ENCODE measurements at regions not wholly inside any gene's neighbourhood (a gene's known extent, or its start where the extent isn't known, plus 50 kb on each side); places are given as distances from the start of the nearest gene placed in this dataset.

DNA sequence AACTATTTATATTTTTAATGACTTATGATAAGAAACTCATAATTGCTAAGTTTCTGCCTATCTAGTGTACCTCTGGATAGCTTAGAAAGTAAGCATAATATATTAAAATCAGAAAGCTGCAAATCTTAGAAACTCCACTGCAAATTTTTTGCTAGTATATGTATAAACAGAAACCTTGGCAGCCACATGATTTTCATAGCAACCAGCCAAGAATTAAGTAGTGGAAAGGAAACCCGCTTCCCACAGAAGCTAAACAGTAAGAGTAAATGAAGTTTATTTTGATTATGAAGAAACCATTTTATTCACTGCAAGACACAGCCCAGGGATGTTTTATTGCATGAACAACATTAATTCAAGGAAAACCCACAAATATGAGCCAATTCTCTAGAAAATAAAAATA lies 872.5 kb upstream of the ADGRL3 start:
- Histone ChIP-seq H3K9me3 (ENCODE audit: insufficient read depth in 2 of 2, low read depth in 1 of 2, low read length in 1 of 2) (no peaks in the 10 kb centered on the region), H4K20me1 (replicated peaks in 1 of 2; ENCODE audit: control insufficient read depth in 1 of 2, insufficient read depth in 2 of 2, low read length in 2 of 2) (no peaks in the 10 kb centered on the region), H3K56ac (replicated peaks; ENCODE audit: insufficient read length, low read depth, low read length) (no peak overlapping the region), H3K23ac (ENCODE audit: insufficient read length) (no peak overlapping the region), H3K79me2 (ENCODE audit: control insufficient read depth in 1 of 2, insufficient read depth in 2 of 2, low read length in 2 of 2) (no peaks in the 10 kb centered on the region), H2AK5ac (ENCODE audit: low read depth, low read length) (no peak overlapping the region), H2AFZ (ENCODE audit: low read length) (no peak overlapping the region), H3K27ac (ENCODE audit: low read depth, low read length) (no peak overlapping the region), H3K23me2 (ENCODE audit: low read depth, low read length) (no peaks in the 10 kb centered on the region), H3K9ac (replicated peaks in 1 of 4; ENCODE audit: extremely low read depth in 1 of 4, low read depth in 3 of 4, low read length in 3 of 4) (no peak overlapping the region), H3K4ac (replicated peaks; ENCODE audit: insufficient read length, low read depth, low read length) (no peak overlapping the region), H3K79me1 (ENCODE audit: low read depth, low read length) (no peaks in the 10 kb centered on the region), H3K4me1 (replicated peaks in 1 of 4; ENCODE audit: control insufficient read depth in 3 of 4, insufficient read depth in 4 of 4, low read length in 3 of 4) (no peaks in the 10 kb centered on the region), H3K14ac (ENCODE audit: insufficient read length) (no peak overlapping the region), H4K5ac (ENCODE audit: insufficient read length, low read depth, low read length) (no peak overlapping the region), H2BK12ac (ENCODE audit: low read depth, low read length) (no peak overlapping the region), H4K8ac (ENCODE audit: extremely low read depth, insufficient read depth, low read length) (no peak overlapping the region), H3K36me3 (ENCODE audit: control insufficient read depth in 2 of 4, insufficient read depth in 4 of 4, low read length in 3 of 4) (no peaks in the 10 kb centered on the region), H3K18ac (ENCODE audit: extremely low read depth, low read length) (no peak overlapping the region), H2BK20ac (ENCODE audit: low read length) (no peak overlapping the region), H3K4me3 (ENCODE audit: extremely low read depth in 1 of 4, insufficient read depth in 2 of 4, low read depth in 3 of 4, low read length in 4 of 4) (no peak overlapping the region), H4K91ac (replicated peaks; ENCODE audit: insufficient read length, low read length) (no peak overlapping the region), H3K27me3 (replicated peaks in 1 of 4; ENCODE audit: control insufficient read depth in 3 of 4, extremely low read depth in 1 of 4, insufficient read depth in 3 of 4, low read length in 3 of 4) (no peaks in the 10 kb centered on the region), H2BK120ac (replicated peaks; ENCODE audit: low read depth, low read length) (no peak overlapping the region), H2BK5ac (ENCODE audit: low read depth, low read length) (no peak overlapping the region), H2BK15ac (ENCODE audit: low read length) (no peak overlapping the region), H3K4me2 (ENCODE audit: insufficient read depth in 1 of 2, low read depth in 2 of 2, low read length in 2 of 2) (no peak overlapping the region)
- WGBS, 2 experiments (ENCODE audit: extremely low coverage in 1 of 2, insufficient coverage in 1 of 2, insufficient read length in 1 of 2, insufficient replicate concordance in 2 of 2, low coverage in 1 of 2, low lambda C conversion rate in 2 of 2, missing lambda C conversion rate in 1 of 2) = 88% methylated on average over 1 of the region's 1 CpG; no CpG with 5 or more reads in 1 of the 2 experiments
- ChIA-PET CTCF (ENCODE audit: partially characterized antibody) (no interaction called here), POLR2A (ENCODE audit: partially characterized antibody) (no interaction called here)
- FAIRE-seq (no peak), DNase-seq (ENCODE audit: low read depth in 1 of 2, low spot score in 2 of 2) (no peak)
- TF ChIP-seq CBX5 (IDR thresholded peaks at IDR 0.05; ENCODE audit: low read depth, low read length) (no peak), NANOG (IDR thresholded peaks at IDR 0.05; ENCODE audit: insufficient read depth, low read depth, low read length, poor library complexity, severe bottlenecking) (no peak), RXRA (IDR thresholded peaks at IDR 0.05; ENCODE audit: insufficient read depth, low read depth, low read length) (no peak), JUN (IDR thresholded peaks at IDR 0.05; ENCODE audit: low read depth, low read length) (no peak), CREB1 (IDR thresholded peaks at IDR 0.05) (no peak), TAF1 (IDR thresholded peaks at IDR 0.05; ENCODE audit: low read depth, low read length) (no peak), EP300 (IDR thresholded peaks at IDR 0.05; ENCODE audit: borderline replicate concordance in 1 of 2, low read depth in 2 of 2, low read length in 2 of 2) (no peak), RFX5 (IDR thresholded peaks at IDR 0.05; ENCODE audit: borderline replicate concordance, low read depth, low read length) (no peak), SP2 (IDR thresholded peaks at IDR 0.05; ENCODE audit: low read length) (no peak), HDAC2 (IDR thresholded peaks at IDR 0.05; ENCODE audit: borderline replicate concordance in 1 of 2, low read depth in 2 of 2, low read length in 2 of 2) (no peak), CHD1 (IDR thresholded peaks at IDR 0.05; ENCODE audit: low read depth, low read length) (no peak), TAF7 (optimal IDR thresholded peaks at IDR 0.05; ENCODE audit: borderline replicate concordance, low read depth, low read length) (no peak), BRCA1 (IDR thresholded peaks at IDR 0.05; ENCODE audit: low read depth, low read length) (no peak), YY1 (IDR thresholded peaks at IDR 0.05; ENCODE audit: low read depth, low read length) (no peak), POLR2A (IDR thresholded peaks at IDR 0.05; ENCODE audit: control extremely low read depth in 1 of 2, low read depth in 2 of 2, low read length in 2 of 2) (no peak), POLR2AphosphoS5 (IDR thresholded peaks at IDR 0.05; ENCODE audit: low read depth, low read length) (no peak)
- TF ChIP-seq, protein P1, sequence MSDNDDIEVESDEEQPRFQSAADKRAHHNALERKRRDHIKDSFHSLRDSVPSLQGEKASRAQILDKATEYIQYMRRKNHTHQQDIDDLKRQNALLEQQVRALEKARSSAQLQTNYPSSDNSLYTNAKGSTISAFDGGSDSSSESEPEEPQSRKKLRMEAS (IDR thresholded peaks at IDR 0.05) = no peak
